ENCODE measurements at regions not wholly inside any gene's neighbourhood (a gene's known extent, or its start where the extent isn't known, plus 50 kb on each side); places are given as distances from the start of the nearest gene placed in this dataset.

DNA sequence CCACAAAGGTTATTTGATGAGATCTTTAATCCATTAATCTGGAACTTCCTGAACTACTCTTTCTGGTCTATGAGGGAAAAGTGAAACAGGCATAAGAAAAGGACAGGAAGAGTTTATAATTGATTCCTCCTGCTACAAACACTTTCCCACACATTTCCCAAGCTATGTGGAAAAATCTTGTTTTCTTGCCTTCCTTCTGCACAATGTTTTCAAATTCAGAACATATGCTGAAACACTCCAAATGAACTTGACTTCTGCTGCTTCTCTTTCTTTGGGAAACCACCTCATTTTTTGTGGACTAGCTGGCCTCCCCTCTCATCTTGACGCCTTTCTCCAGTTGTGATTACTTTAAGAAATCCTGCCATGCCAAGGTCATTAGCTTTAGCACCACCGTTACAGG, 100.7 kb upstream of the PTPRG start:
- TF ChIP-seq CTCF (conservative IDR thresholded peaks at IDR 0.05; ENCODE audit: low read length) (no peak), EZH2phosphoT487 (IDR thresholded peaks at IDR 0.05; ENCODE audit: borderline replicate concordance) (no peak)
